DMS53 (cell line): ENCODE measurements at regions not wholly inside any gene's neighbourhood (a gene's known extent, or its start where the extent isn't known, plus 50 kb on each side); places are given as distances from the start of the nearest gene placed in this dataset.
A peak's percentile ranks its signal among the peaks of the same experiment; 100 is the strongest.

Source experiments
- DNase-seq: peaks from one replicate; lab custom pipeline; 2025; lab: John Stamatoyannopoulos, UW

GRCh38 chr5:175107865-175108264, 336.1 kb downstream of the DRD1 start:
- DNase-seq, result no peak

GRCh38 chr5:175107028-175107588, 336.9 kb downstream of the DRD1 start:
- peak; percentile 26 for DNase-seq

GRCh38 chr5:175104677-175105076, 339.3 kb downstream of the DRD1 start:
- DNase-seq, result no peak

- DNase-seq, result no peak
Measured at GRCh38 chr5:175103746-175104145, 340.2 kb downstream of the DRD1 start.

- no peak for DNase-seq
Measured at GRCh38 chr5:175102717-175103116, 341.3 kb downstream of the DRD1 start.

GRCh38 chr5:175098301-175098700, 345.7 kb downstream of the DRD1 start:
- DNase-seq, result no peak

GRCh38 chr5:175096469-175097165, 347.4 kb downstream of the DRD1 start:
- no peak for DNase-seq

- DNase-seq, result no peak
Measured at GRCh38 chr5:175094461-175094860, 349.5 kb downstream of the DRD1 start.

GRCh38 chr5:175092691-175093090, 351.3 kb downstream of the DRD1 start:
- no peak for DNase-seq

- no peak for DNase-seq
Measured at GRCh38 chr5:175088963-175089362, 355.0 kb downstream of the DRD1 start.

- no peak for DNase-seq
Measured at GRCh38 chr5:175082866-175083590, 358.6 kb downstream of the MSX2 start.

GRCh38 chr5:175082346-175082745, 358.0 kb downstream of the MSX2 start:
- DNase-seq, result no peak

GRCh38 chr5:175079707-175080106, 355.3 kb downstream of the MSX2 start:
- no peak for DNase-seq

- DNase-seq, result no peak
Measured at GRCh38 chr5:175070283-175070682, 345.9 kb downstream of the MSX2 start.

GRCh38 chr5:175060257-175060656, 335.9 kb downstream of the MSX2 start:
- peak; percentile 45 for DNase-seq

- DNase-seq, result peak; percentile 91
Measured at GRCh38 chr5:175059687-175060211, 335.4 kb downstream of the MSX2 start.

- no peak for DNase-seq
Measured at GRCh38 chr5:175056831-175057230, 332.4 kb downstream of the MSX2 start.

- no peak for DNase-seq
Measured at GRCh38 chr5:175054243-175054642, 329.9 kb downstream of the MSX2 start.

- no peak for DNase-seq
Measured at GRCh38 chr5:175052351-175052750, 328.0 kb downstream of the MSX2 start.

- no peak for DNase-seq
Measured at GRCh38 chr5:175047048-175047447, 322.7 kb downstream of the MSX2 start.

- no peak for DNase-seq
Measured at GRCh38 chr5:175045820-175046219, 321.4 kb downstream of the MSX2 start.

- no peak for DNase-seq
Measured at GRCh38 chr5:175037820-175038219, 313.4 kb downstream of the MSX2 start.
